Astrocyte of the cerebellum (primary cell): ENCODE measurements at regions not wholly inside any gene's neighbourhood (a gene's known extent, or its start where the extent isn't known, plus 50 kb on each side); places are given as distances from the start of the nearest gene placed in this dataset.
A peak's percentile ranks its signal among the peaks of the same experiment; 100 is the strongest.

Experiments
- DNase-seq: peaks from one replicate; pipeline ENCODE4 v3.0.0-alpha.2; 2011; ENCODE audit warnings: low read depth
- H3K4me3 ChIP-seq: 2 replicates; pipeline ENCODE4 v1.5.1; 2011; ENCODE audit warnings: mild to moderate bottlenecking, low read depth, low read length, moderate library complexity
- in situ Hi-C: cut with HindIII; loops from 2 replicates; pipeline ENCODE4 v1.10.0; 2017; ENCODE audit warnings: low sequenced_read_pairs
- TF ChIP-seq, protein P1 (sequence below): IDR thresholded peaks from 2 replicates; pipeline ENCODE4 v1.5.1; 2012; ENCODE audit warnings: low read length, low read depth, moderate library complexity, mild to moderate bottlenecking; ENCODE audit errors: missing control alignments

DNA sequence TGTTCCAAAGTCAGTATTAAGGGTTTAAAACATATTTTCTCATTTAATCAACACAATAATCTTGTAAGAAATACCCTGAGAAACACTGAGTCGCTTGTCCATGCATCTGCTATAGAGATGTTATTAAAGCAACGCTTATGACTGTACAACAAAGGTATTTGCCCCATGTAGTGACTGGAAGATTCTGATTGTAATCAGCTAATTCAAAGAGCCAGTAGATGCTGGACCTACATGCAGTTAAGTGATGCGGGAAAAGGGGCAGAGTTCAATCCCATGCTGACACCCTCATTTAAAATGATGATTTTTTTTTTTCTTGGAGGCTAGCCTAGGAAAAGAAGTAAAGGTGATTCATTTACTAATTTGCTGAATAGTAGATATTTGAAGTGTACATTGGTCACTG, 149.3 kb upstream of the MTAP start:
- DNase-seq, result peak; percentile 82
- H3K4me3 ChIP-seq, result no peak overlapping the region
- in situ Hi-C loops, result no loop called here
- TF ChIP-seq, protein P1, sequence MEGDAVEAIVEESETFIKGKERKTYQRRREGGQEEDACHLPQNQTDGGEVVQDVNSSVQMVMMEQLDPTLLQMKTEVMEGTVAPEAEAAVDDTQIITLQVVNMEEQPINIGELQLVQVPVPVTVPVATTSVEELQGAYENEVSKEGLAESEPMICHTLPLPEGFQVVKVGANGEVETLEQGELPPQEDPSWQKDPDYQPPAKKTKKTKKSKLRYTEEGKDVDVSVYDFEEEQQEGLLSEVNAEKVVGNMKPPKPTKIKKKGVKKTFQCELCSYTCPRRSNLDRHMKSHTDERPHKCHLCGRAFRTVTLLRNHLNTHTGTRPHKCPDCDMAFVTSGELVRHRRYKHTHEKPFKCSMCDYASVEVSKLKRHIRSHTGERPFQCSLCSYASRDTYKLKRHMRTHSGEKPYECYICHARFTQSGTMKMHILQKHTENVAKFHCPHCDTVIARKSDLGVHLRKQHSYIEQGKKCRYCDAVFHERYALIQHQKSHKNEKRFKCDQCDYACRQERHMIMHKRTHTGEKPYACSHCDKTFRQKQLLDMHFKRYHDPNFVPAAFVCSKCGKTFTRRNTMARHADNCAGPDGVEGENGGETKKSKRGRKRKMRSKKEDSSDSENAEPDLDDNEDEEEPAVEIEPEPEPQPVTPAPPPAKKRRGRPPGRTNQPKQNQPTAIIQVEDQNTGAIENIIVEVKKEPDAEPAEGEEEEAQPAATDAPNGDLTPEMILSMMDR, result no peak

- in situ Hi-C loops, result no loop called here
- H3K4me3 ChIP-seq, result no peak overlapping the region
- DNase-seq, result no peak
- TF ChIP-seq, protein P1, result no peak
Measured at GRCh38 chr9:21653589-21653988, 148.8 kb upstream of the MTAP start.

- TF ChIP-seq, protein P1, result no peak
- in situ Hi-C loops, result loop anchor here (5.0 kb wide), 1 partner anchor 40 kb away; no protein-coding TSS in a partner anchor
- H3K4me3 ChIP-seq, result no peak overlapping the region
- DNase-seq, result peak; percentile 95
Measured at GRCh38 chr9:21656776-21657674, 145.4 kb upstream of the MTAP start.

- H3K4me3 ChIP-seq, result no peak overlapping the region
- peak; percentile 26 for DNase-seq
- TF ChIP-seq, protein P1, result no peak
- in situ Hi-C loops, result loop anchor here (5.0 kb wide), 1 partner anchor 41 kb away; no protein-coding TSS in a partner anchor
Measured at GRCh38 chr9:21657966-21658667, 144.3 kb upstream of the MTAP start.

DNA sequence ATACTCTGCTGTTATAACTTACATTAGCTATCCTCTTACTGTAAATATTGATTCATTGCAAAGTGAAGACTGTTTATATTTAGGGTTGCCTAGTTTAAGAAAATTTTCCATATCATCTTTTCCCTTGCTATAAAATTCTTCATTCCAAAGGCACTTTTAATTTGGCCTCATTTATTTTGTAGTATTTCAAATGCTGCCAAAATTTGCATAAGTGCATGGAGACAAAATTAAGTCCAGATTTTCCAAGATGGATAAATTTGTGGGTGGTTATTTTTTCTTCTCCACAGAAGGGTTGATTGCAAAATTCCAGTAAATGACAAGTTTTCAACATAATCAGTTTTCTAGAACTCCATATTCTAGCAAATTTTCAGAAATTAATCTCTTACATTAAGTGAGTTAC, 141.5 kb upstream of the MTAP start:
- no peak for DNase-seq
- in situ Hi-C loops, result no loop called here
- TF ChIP-seq, protein P1, result no peak
- H3K4me3 ChIP-seq, result no peak overlapping the region

GRCh38 chr9:21661626-21662025, 140.8 kb upstream of the MTAP start:
- no peak overlapping the region for H3K4me3 ChIP-seq
- DNase-seq, result peak; percentile 74
- in situ Hi-C loops, result no loop called here
- TF ChIP-seq, protein P1, result no peak
